HepG2 (cell line): ENCODE measurements at regions not wholly inside any gene's neighbourhood (a gene's known extent, or its start where the extent isn't known, plus 50 kb on each side); places are given as distances from the start of the nearest gene placed in this dataset.

Source experiments
- ATAC-seq: fragments of 200-7000 bp; cut with Tn5 transposase; 3 replicates; pipeline ENCODE4 v1.9.1; 2020; ENCODE audit warnings: mild to moderate bottlenecking, moderate library complexity
- BruUV-seq: library from RNA; stranded (reverse); fragments of 400-500 nt; replicated peaks from 2 replicates; lab custom pipeline; 2021; lab: Mats Ljungman, UMichigan
- CTCF ChIA-PET: fragments of 300-600 bp; formaldehyde crosslinking; extraction: SDS; loops from one replicate; lab custom pipeline; 2021; ENCODE audit warnings: low total read pairs, inconsistent platforms, low intra/inter-chr PET ratio; lab: Yijun Ruan, JAX
- POLR2A ChIA-PET: fragments of 350-600 bp; sonication (Branson Sonifier 250); formaldehyde crosslinking; loops from one replicate; lab custom pipeline; 2020; ENCODE audit warnings: antibody characterized with exemption, inconsistent platforms; lab: Yijun Ruan, JAX
- DNase-seq: peaks from one replicate; pipeline ENCODE4 v3.0.0-alpha.2; 2015; ENCODE audit warnings: low spot score
- FAIRE-seq: peaks from 3 replicates; lab custom pipeline; 2011; peaks lifted over from hg19 to GRCh38; lab: Jason Lieb, UNC
- H2AFZ ChIP-seq: one replicate; pipeline ENCODE4 v1.6.1; 2011; ENCODE audit warnings: low read length, inconsistent platforms
- H3K27ac ChIP-seq: fragments of 300-600 bp; 3 replicates; pipeline ENCODE4 v1.8.0; 2011; ENCODE audit warnings: mixed run types, mild to moderate bottlenecking, mixed read lengths, low read length, inconsistent platforms; ENCODE audit not compliant: insufficient read depth; ENCODE audit errors: extremely low read length
- H3K27me3 ChIP-seq, 2 experiments: fragments of 200-600 bp in 1 of 2; 2 replicates in 1 of 2; 3 replicates in 1 of 2; pipeline versions ENCODE4 v1.6.0 to v1.8.0; 2011; ENCODE audit warnings: low read length in 2 of 2, mild to moderate bottlenecking in 2 of 2, moderate library complexity in 2 of 2, inconsistent platforms in 1 of 2; ENCODE audit not compliant: insufficient read depth in 2 of 2, control insufficient read depth in 1 of 2
- H3K36me3 ChIP-seq, 2 experiments: fragments of 200-600 bp in 1 of 2; replicated peaks in 1 of 2; 2 replicates in 1 of 2; 3 replicates in 1 of 2; pipeline versions ENCODE4 v1.5.1 to v1.8.0; 2011; ENCODE audit warnings: low read length in 2 of 2, inconsistent platforms in 1 of 2; ENCODE audit not compliant: insufficient read depth in 2 of 2, control insufficient read depth in 1 of 2
- H3K4me1 ChIP-seq: 2 replicates; pipeline ENCODE4 v1.5.1; 2012; ENCODE audit warnings: low read length, inconsistent platforms; ENCODE audit not compliant: insufficient read depth
- H3K4me2 ChIP-seq: 2 replicates; pipeline ENCODE4 v1.6.0; 2011; ENCODE audit warnings: low read depth, low read length, inconsistent platforms
- H3K4me3 ChIP-seq, 3 experiments: fragments of 200-600 bp in 1 of 3; sonication (generic), shearing (Covaris generic) in 1 of 3; replicated peaks in 1 of 3; 2 replicates each; pipeline ENCODE4 v1.5.1; 2011 to 2016; ENCODE audit warnings: low read length in 3 of 3, inconsistent platforms in 2 of 3, low read depth in 2 of 3, mild to moderate bottlenecking in 2 of 3, control low read depth in 1 of 3, mixed read lengths in 1 of 3; ENCODE audit not compliant: insufficient read depth in 1 of 3
- H3K79me2 ChIP-seq: one replicate; pipeline ENCODE4 v1.6.1; 2011; ENCODE audit warnings: low read length, inconsistent platforms; ENCODE audit not compliant: insufficient read depth
- H3K9ac ChIP-seq: 2 replicates; pipeline ENCODE4 v1.6.0; 2011; ENCODE audit warnings: mild to moderate bottlenecking, low read depth, low read length, inconsistent platforms; ENCODE audit not compliant: insufficient read depth
- H3K9me3 ChIP-seq: 2 replicates; pipeline ENCODE4 v1.5.1; 2012; ENCODE audit warnings: mild to moderate bottlenecking, low read length
- H4K20me1 ChIP-seq: 2 replicates; pipeline ENCODE4 v1.6.0; 2011; ENCODE audit warnings: inconsistent platforms, mild to moderate bottlenecking, low read length, moderate library complexity; ENCODE audit not compliant: insufficient read depth
- CREB1 ChIP-seq, 2 experiments: fragments of 450-650 bp in 1 of 2; IDR thresholded peaks; 2 replicates each; pipeline ENCODE4 v1.6.1; 2016 to 2017; ENCODE audit warnings: control low read depth in 1 of 2, mild to moderate bottlenecking in 1 of 2, missing compliant biosample characterization in 1 of 2, missing genetic modification characterization in 1 of 2
- FOXA1 ChIP-seq, 2 experiments: fragments of 450-650 bp in 1 of 2; sonication (generic) in 1 of 2; formaldehyde crosslinking in 1 of 2; IDR thresholded peaks; 2 replicates each; pipeline versions ENCODE4 v1.4.0 to v1.6.1; 2016 to 2020; ENCODE audit warnings: missing genetic modification reagents in 1 of 2
- IRX3 ChIP-seq: sonication (generic); formaldehyde crosslinking; IDR thresholded peaks from 2 replicates; pipeline ENCODE4 v1.8.1; 2023; ENCODE audit warnings: mild to moderate bottlenecking, low read depth, missing genetic modification reagents, borderline replicate concordance
- TCF7 ChIP-seq: sonication (generic); IDR thresholded peaks from 2 replicates; pipeline ENCODE4 v1.6.1; 2016; ENCODE audit warnings: antibody characterized with exemption, low read depth
- TRIM24 ChIP-seq: sonication (generic); formaldehyde crosslinking; IDR thresholded peaks from 2 replicates; pipeline ENCODE4 v1.8.0; 2022; ENCODE audit warnings: mild to moderate bottlenecking, missing genetic modification reagents
- ZNF687 ChIP-seq: sonication (generic); formaldehyde crosslinking; IDR thresholded peaks from 2 replicates; pipeline ENCODE4 v1.5.1; 2020; ENCODE audit warnings: mild to moderate bottlenecking, missing genetic modification reagents, moderate library complexity
- ZNF749 ChIP-seq: sonication (generic); formaldehyde crosslinking; IDR thresholded peaks from 2 replicates; pipeline ENCODE4 v1.8.0; 2022; ENCODE audit warnings: mild to moderate bottlenecking, missing genetic modification reagents, moderate library complexity, borderline replicate concordance
- ZSCAN12 ChIP-seq: sonication (generic); formaldehyde crosslinking; IDR thresholded peaks from 2 replicates; pipeline ENCODE4 v1.9.0; 2021; ENCODE audit warnings: mild to moderate bottlenecking, missing genetic modification reagents
- WGBS: methylation state at CpG from one replicate; pipeline ENCODE4 v1.1.6; 2017; ENCODE audit warnings: low lambda C conversion rate; 5-methylcytosine and 5-hydroxymethylcytosine counted together
- in situ Hi-C: cut with HindIII; loops from 2 replicates; pipeline ENCODE4 v1.10.0; 2017; ENCODE audit warnings: low pct_unique_long_range_greater_than_20kb; ENCODE audit not compliant: extremely low pct_ligation_motif_present
- intact Hi-C: fragments of 100-400 bp; cut with micrococcal nuclease; formaldehyde crosslinking; loops from one replicate; pipeline ENCODE4 v1.10.0; 2022; ENCODE audit not compliant: unreplicated experiment

- no peak overlapping the region for H3K27ac ChIP-seq
- 20% methylated on average over 11 of the region's 11 CpGs for WGBS
- H2AFZ ChIP-seq, result no peak overlapping the region
- no peaks in the 10 kb centered on the region for H3K36me3 ChIP-seq
- in situ Hi-C loops, result no loop called here
- peaks cover 19 to 74% of the 10 kb centered on the region in 2 experiments for H3K27me3 ChIP-seq
- POLR2A ChIA-PET, result no interaction called here
- no peaks in the 10 kb centered on the region for H3K79me2 ChIP-seq
- intact Hi-C loops, result no loop called here
- no peak for TF ChIP-seq TRIM24 (CRISPR knock-in tag)
- no peak for TF ChIP-seq ZNF687 (CRISPR knock-in tag)
- TF ChIP-seq CREB1 (IDR thresholded peaks at IDR 0.05), result peak; percentile 74
- no peak for TF ChIP-seq CREB1 (CRISPR knock-in tag; IDR thresholded peaks at IDR 0.05)
- no peak for TF ChIP-seq IRX3
- no peak for TF ChIP-seq ZSCAN12 (CRISPR knock-in tag)
- TF ChIP-seq FOXA1 (IDR thresholded peaks at IDR 0.05), result no peak
- TF ChIP-seq FOXA1 (CRISPR knock-in tag; IDR thresholded peaks at IDR 0.05), result no peak
- no peak for TF ChIP-seq ZNF749
- no peak for TF ChIP-seq TCF7
- no peaks in the 10 kb centered on the region for H3K9me3 ChIP-seq
- no peaks in the 10 kb centered on the region for H4K20me1 ChIP-seq
- FAIRE-seq (no peak), DNase-seq (no peak), ATAC-seq (no peak)
- CTCF ChIA-PET, result no interaction called here
- H3K4me2 ChIP-seq, result no peak overlapping the region
- no TSS peak for BruUV-seq
- H3K4me3 ChIP-seq, result no peak overlapping the region
- no peak overlapping the region for H3K9ac ChIP-seq
- H3K4me1 ChIP-seq, result no peaks in the 10 kb centered on the region
Observed at GRCh38 chr6:170089963-170090362, 200.9 kb downstream of the DLL1 start.
